ENCODE measurements at regions not wholly inside any gene's neighbourhood (a gene's known extent, or its start where the extent isn't known, plus 50 kb on each side); places are given as distances from the start of the nearest gene placed in this dataset.
"Not testable (repeated sequence)": the region's sequence is repeated elsewhere in the genome, so short reads cannot be mapped to it uniquely, and the experiment has no call there.

- DNase-seq (ENCODE audit: low read depth) = no peak
Measured at GRCh38 chr7:45267262-45267661, 109.7 kb downstream of the RAMP3 start.

- DNase-seq (ENCODE audit: low read depth) = no peak
Measured at GRCh38 chr7:45268013-45268412, 110.4 kb downstream of the RAMP3 start.

GRCh38 chr7:45269192-45269591, 111.6 kb downstream of the RAMP3 start:
- DNase-seq (ENCODE audit: low read depth) = no peak

- no peak for DNase-seq (ENCODE audit: low read depth)
Measured at GRCh38 chr7:45278763-45279398, 121.3 kb downstream of the RAMP3 start.

GRCh38 chr7:45289611-45290010, 132.0 kb downstream of the RAMP3 start:
- not testable (repeated sequence) for DNase-seq (ENCODE audit: low read depth)

GRCh38 chr7:45290880-45291279, 133.3 kb downstream of the RAMP3 start:
- no peak for DNase-seq (ENCODE audit: low read depth)

GRCh38 chr7:45292481-45292880, 134.9 kb downstream of the RAMP3 start:
- DNase-seq (ENCODE audit: low read depth) = no peak

GRCh38 chr7:45293295-45293942, 135.8 kb downstream of the RAMP3 start:
- no peak for DNase-seq (ENCODE audit: low read depth)

GRCh38 chr7:45294559-45294958, 137.0 kb downstream of the RAMP3 start:
- DNase-seq (ENCODE audit: low read depth) = no peak

- no peak for DNase-seq (ENCODE audit: low read depth)
Measured at GRCh38 chr7:45295222-45295621, 137.6 kb downstream of the RAMP3 start.

- DNase-seq (ENCODE audit: low read depth) = no peak
Measured at GRCh38 chr7:45296748-45297147, 139.2 kb downstream of the RAMP3 start.

- no peak for DNase-seq (ENCODE audit: low read depth)
Measured at GRCh38 chr7:45306752-45307305, 149.2 kb downstream of the RAMP3 start.

- no peak for DNase-seq (ENCODE audit: low read depth)
Measured at GRCh38 chr7:45311597-45311996, 154.0 kb downstream of the RAMP3 start.

- DNase-seq (ENCODE audit: low read depth) = not testable (repeated sequence)
Measured at GRCh38 chr7:45315512-45315911, 157.9 kb downstream of the RAMP3 start.

GRCh38 chr7:45324683-45325237, 167.2 kb downstream of the RAMP3 start:
- DNase-seq (ENCODE audit: low read depth) = no peak

GRCh38 chr7:45325378-45325777, 167.8 kb downstream of the RAMP3 start:
- no peak for DNase-seq (ENCODE audit: low read depth)

GRCh38 chr7:45328403-45328981, 170.9 kb downstream of the RAMP3 start:
- DNase-seq (ENCODE audit: low read depth) = no peak

- DNase-seq (ENCODE audit: low read depth) = no peak
Measured at GRCh38 chr7:45331563-45331962, 174.0 kb downstream of the RAMP3 start.

- not testable (repeated sequence) for DNase-seq (ENCODE audit: low read depth)
Measured at GRCh38 chr7:45335024-45335423, 177.4 kb downstream of the RAMP3 start.

GRCh38 chr7:45342236-45342635, 184.6 kb downstream of the RAMP3 start:
- no peak for DNase-seq (ENCODE audit: low read depth)

GRCh38 chr7:45343746-45344145, 186.2 kb downstream of the RAMP3 start:
- DNase-seq (ENCODE audit: low read depth) = no peak

GRCh38 chr7:45347804-45348203, 190.2 kb downstream of the RAMP3 start:
- no peak for DNase-seq (ENCODE audit: low read depth)

- DNase-seq (ENCODE audit: low read depth) = no peak
Measured at GRCh38 chr7:45349090-45349489, 191.5 kb downstream of the RAMP3 start.
